ENCODE measurements at regions not wholly inside any gene's neighbourhood (a gene's known extent, or its start where the extent isn't known, plus 50 kb on each side); places are given as distances from the start of the nearest gene placed in this dataset.

DNA sequence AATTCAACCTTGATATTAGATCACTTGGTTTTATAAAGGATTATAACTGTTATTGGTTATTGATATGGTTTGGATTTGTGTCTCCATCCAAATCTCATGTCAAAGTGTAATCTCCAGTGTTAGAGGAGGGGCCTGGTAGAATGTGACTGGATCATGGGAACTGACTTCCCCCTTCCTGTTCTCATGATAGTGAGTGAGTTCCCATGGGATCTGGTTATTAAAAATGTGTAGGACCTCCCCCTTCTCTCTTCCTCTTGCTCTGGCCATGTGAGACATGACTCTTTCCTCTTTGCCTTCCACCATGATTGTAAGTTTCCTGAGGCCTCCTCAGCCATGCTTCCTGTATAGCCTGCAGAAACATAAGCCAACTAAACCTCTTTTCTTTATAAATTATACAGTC is 136.0 kb upstream of the UBE2E2 start:
- DNase-seq (ENCODE audit: low read depth), result no peak

DNA sequence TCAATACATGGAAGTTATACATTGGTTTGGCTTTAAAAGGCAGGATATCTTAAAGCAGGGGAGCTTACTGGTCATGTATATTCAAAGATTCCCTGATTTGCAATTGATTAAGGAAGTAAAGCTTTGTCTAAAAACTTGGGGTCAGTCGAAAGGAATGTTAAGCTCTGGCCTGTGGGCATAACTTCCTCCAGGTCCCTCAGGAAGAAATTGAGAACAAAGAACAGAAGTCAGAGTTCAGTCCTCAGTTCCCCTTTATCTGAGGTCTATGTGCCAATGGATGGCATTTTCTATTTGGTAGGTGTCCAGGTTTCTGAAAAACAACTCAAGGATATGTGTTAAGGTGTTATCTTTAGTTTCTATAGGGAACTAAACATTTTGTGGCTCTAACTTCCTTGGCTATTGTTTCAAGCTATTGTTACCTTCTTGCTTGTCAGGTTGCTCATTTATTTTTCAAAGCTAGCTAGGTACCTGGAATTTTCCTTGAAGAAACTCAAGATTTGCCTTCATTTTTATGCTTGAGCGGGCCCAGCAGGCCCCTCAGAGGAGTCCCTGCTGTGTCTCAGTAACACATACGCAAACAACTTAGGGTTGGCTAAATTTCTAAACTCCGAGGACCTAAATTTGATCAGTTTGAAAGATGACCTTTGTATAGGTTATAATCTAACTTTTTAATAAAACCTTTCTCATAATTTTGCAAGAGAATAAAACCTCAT is 135.0 kb upstream of the UBE2E2 start:
- DNase-seq (ENCODE audit: low read depth), result no peak

DNA sequence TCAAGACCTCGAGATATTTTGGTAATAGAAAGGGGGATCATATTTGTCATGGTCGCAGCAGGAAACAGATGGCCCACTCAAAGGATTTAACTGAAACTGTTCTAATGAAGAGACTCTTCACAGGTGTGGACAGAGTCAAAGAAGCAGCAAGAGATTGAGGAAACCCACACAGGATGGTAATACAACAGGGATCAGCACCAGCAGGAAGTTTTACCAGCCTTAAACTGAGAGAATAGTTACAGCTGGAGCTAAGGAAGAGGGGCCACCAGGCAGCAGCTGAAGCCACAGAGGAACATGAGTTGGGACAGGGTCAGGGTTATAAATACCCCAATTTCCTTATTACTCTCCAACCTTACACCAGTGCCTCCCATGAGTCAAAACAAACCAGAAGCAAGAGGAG is 131.8 kb upstream of the UBE2E2 start:
- no peak for DNase-seq (ENCODE audit: low read depth)

DNA sequence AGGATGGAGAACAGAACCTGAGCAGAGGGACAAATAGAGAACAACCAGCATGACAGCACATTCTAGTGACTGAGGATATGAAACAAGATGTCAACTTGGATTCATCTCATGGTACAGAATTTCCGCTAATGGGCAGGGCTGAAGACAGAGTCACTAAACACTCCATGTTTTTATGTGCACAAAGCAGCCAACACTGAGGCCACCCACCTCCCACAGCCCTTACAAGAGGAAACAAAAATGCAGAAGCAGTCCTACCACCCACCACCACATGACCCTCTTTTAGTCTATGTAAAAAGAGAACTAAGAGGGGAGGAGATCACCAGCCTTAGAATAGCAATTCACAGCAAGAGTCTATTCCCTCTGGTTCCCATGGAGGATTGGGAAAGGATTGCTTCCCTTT is 131.4 kb upstream of the UBE2E2 start:
- DNase-seq (ENCODE audit: low read depth), result no peak

DNA sequence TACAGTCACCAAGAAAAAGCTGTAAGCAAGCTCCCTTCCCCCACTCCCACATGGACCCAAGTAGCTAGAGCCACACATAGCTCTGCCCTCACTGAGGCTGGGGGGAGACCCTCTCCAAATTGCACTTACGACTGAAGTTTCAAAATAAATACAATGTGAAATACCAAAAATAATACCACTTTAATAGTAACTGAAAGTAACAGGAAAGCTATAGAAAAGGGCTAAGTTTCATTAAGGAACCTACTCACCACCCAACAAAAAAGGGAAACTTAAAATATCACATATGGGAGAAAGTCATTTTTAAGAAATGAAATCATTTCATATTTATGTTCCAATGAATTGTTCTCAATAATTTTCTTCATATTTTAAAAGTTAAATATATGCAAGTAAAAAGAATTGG is 130.4 kb upstream of the UBE2E2 start:
- no peak for DNase-seq (ENCODE audit: low read depth)

DNA sequence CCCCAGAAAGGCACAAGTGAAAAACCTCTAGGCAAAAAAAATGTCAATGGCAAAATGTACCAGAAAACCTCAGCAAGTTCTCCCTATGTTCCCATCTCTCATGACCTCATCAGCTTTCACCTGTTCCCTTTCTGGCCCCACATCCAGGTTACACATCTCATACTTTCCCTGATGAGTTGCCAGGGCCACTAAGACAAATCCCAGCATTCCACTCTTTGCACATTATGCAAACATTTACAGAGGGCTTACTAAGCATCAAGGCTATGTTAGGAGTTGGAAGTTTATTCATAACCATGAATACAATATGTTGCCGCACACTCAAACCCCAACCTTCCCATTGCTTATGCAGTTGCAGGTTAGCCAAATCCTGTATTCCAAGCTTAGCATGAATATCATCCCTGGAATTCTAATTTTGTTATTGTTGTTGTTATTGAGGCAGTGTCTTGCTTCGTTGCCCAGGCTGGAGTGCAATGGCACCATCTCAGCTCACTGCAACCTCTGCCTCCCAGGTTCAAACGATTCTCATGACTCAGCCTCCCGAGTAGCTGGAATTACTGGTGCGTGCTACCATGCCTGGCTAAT is 129.3 kb upstream of the UBE2E2 start:
- no peak for DNase-seq (ENCODE audit: low read depth)

DNA sequence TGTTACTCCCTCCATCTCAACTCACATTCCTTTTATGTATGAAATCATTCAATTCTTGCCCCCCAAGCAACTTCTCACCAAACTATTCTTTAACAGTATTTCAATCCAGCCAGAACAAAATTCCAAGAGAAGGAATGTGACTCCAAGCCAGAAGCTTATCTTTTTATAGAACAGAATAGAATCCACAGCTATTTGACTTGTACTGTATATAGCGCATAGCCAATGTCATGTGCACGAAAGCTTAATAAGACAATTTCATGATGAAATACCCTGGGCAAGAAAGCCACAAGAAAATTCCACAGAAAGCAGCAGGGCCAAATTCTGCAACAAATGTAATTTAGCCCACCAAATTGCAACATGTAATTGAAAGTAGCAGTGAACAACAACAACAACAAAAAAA is 127.6 kb upstream of the UBE2E2 start:
- DNase-seq (ENCODE audit: low read depth), result no peak

DNA sequence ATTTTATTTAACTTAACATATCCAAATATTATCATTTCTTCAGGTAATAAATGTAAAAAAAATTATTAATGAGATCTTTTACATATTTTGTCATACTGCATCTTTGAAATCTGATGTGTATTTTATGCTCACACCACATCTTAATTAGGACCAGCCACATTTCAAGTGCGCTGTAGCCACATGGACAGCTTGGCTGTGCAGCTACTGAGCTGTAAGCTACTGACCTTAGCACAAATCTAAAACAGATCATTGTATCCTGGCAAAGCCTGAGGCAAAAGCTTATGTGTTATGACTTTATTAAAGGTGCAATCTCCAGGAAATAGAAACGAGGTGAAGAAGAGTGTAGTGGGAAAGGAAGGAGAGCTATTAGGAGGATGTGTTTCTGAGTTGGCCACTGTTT is 126.7 kb upstream of the UBE2E2 start:
- DNase-seq (ENCODE audit: low read depth), result no peak

DNA sequence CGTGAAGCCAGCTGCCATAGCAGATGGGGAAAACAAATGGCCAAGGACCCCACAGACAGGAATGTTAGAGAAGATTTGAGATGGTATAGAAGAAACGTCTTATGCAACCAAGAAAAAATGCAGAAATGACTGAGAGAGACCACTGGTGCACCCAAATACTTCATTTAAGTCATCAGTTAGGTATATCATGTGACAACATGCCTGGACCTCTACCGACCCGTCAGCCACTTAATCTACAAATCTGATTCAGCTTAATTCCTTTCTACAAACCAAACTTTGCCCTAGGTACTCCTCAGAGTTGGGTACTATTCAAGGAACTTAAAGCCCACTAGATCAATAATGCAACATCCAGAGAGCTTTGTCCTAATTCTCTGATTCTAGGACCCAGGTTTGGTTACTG is 126.0 kb upstream of the UBE2E2 start:
- no peak for DNase-seq (ENCODE audit: low read depth)

DNA sequence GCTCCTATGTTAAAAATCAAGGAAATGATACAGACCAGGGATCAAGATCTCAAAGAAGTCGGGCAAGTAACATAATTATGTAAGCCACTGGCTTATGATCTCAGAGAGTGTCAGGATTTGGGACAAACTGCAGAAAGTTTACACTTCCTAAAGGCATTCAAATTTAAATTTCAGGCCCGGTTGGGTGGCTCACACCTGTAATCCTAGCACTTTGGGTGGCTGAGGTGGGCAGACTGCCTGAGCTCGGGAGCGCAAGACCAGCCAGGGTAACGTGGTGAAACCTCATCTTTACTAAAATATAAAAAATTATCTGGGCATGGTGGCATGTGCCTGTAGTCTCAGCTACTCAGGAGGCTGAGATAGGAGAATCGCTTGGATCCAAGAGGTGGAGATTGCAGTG is 124.4 kb upstream of the UBE2E2 start:
- DNase-seq (ENCODE audit: low read depth), result no peak

DNA sequence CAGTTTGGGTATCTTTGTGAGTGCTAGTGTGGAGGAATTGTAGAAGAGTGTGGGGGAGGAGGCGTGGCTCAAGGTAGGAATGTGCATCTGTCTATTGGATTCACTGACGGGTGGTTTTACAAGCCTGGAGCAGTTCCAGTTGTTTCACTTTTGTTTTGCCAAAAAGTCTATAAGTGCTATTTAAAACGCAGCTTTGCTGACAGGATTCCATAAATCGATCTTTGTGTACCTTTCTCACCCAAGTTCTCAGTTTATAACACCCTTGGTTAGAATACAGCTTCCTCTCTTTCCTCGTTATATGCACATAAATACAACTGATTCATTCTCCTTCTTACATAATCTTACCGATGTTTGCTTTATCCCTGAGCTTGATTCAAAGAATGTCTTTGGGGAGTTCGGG is 123.2 kb upstream of the UBE2E2 start:
- DNase-seq (ENCODE audit: low read depth), result no peak

DNA sequence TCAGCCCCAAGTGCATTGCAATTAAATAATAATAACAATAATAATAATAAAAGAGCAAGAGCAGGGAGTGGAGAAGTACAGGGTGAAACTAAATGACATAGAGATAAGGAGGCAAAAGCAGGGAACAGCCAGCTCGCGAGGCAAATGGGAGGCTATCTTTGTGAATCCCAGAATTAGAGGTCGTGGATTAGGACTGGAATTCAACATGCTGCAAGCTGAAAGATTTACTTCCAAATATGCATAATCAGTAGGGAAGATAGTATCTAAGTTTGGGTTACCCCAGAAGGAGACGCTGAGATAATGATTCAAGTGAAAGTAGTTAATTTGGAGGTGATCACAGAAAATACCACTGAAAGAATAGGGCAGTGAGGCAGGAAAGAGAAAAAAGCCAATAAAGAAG is 119.4 kb upstream of the UBE2E2 start:
- no peak for DNase-seq (ENCODE audit: low read depth)

DNA sequence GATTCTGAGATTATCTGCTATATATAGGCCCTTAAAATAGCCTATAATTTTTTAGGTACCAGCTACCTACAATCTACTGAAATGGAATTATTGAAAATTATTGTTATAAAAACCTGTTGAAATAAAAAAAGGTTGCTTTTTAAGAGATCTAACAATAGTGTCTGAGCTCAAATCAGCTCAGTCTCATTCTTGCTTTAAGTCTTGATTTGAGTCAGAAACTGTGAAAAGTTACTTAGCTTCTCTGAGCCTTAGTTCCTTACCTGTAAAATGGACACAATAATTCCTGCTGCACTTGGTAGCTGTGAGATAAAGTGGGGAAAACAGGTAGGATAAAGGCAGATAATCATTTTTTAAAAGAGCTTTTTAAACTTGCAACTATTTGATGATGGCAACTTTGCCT is 118.8 kb upstream of the UBE2E2 start:
- no peak for DNase-seq (ENCODE audit: low read depth)

DNA sequence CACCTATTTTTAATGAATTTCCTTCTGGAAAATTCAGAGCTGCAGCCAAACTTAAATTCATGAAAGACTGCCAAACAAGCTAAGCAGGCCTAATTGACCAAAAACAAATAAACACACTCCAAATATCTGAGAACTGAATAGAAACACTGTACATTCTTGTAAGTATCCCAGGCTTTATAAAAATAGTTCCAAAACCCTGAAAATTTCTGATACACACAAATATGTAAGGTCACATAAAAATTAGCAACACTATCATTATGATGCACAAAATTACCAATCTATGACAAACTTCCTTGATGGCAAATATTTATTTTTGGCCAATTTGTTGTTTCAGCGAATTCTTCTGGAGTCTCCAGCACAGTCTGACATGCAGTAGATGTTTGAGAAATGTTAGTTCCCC is 117.9 kb upstream of the UBE2E2 start:
- no peak for DNase-seq (ENCODE audit: low read depth)

DNA sequence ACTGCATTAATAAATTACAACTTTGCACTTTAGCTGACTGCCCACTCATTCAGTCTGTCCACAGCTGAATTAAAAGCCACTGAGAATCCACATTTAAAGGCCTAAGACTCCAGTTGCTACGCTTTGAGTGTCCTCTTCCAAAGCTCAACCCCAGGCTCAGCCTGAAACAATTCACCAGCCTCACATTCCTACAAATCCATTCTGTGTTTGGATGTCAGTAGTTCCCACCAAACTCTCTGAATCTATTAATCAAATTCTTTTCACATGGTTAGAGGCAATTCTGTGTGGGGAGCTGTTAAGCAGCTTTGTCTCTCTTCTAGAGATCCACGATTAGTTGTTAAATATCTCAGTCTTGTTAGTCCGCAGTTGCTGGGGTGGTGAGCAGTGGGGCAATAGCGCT is 116.8 kb upstream of the UBE2E2 start:
- no peak for DNase-seq (ENCODE audit: low read depth)

DNA sequence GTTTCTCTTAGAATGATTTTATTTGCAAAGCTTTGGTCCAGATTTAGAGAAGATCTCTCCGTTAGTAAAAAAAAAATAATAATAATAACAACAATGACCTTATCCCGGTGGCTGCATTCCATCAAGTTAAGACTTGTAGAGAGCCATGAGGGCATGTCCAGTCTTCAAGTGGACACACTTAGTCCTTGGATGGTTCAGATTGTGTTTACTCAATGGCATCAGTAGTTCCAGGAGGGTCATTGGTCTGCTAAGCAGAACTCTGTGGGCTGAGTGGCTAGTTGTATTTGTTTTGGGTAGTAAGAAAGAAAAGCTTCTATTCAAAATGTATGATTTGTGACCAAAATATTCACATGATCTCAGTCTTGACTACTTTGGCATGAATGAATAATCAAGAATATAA is 116.3 kb upstream of the UBE2E2 start:
- DNase-seq (ENCODE audit: low read depth), result no peak

DNA sequence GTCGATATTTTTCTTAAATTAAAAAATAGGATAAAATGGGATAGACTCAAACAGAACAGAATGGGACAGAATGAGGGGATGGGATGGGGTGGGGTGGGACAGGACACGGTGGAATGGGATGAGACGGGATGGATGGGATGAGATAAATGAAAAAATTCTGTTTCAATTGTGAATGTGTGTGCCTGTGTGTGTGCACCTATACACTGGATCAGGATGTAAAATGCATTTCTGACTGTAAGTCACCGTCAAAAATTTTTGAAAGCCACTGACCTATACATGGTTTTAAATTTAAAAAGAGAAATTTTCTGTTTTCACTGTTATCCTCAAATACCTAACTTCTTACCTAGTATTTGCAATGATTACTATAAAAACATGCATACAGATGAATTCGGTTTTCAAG is 108.7 kb upstream of the UBE2E2 start:
- no peak for DNase-seq (ENCODE audit: low read depth)

DNA sequence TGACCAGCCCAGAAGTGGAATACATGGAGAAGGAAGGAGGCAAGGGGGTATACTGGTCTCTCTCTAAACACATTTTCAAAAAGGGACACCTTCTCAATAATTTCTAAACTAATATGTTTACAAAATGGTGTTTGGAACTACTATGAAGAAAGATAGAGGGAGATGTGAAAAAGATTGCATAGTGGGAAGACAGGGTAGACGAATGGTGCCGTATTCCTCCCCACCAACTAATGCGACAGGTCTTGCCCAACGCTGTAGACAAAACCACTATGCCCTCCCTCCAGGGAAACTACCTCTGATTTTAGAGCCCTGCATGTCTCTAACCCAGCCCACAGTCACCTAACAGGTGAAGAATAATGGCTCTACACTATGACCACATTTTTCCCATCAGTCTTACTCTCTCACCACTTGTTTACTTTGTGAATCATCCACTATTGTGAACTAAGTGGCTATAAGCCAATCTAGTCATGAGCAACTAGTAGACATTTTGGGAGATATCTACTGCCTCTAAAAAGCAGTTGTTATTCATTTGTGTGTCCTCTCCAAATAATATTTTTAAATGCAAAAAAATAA is 108.2 kb upstream of the UBE2E2 start:
- DNase-seq (ENCODE audit: low read depth), result no peak

DNA sequence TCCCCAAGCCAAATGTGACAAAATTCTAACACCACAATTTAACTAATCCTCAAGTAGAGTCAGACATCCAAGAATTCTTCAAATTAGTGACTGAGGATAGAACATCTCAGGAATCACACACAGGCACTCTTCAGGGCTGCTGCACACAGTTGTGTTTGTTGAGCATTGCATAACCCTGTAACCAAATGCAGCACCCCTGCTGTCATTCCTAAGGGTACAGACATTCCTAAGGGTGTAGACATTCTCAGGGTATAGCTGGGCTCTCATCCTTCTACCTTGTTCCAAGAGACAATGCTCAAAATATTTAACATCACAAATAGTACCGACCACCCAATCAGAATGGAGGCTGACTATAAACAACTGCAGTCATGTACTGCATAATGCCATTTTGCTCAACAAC is 107.1 kb upstream of the UBE2E2 start:
- no peak for DNase-seq (ENCODE audit: low read depth)

DNA sequence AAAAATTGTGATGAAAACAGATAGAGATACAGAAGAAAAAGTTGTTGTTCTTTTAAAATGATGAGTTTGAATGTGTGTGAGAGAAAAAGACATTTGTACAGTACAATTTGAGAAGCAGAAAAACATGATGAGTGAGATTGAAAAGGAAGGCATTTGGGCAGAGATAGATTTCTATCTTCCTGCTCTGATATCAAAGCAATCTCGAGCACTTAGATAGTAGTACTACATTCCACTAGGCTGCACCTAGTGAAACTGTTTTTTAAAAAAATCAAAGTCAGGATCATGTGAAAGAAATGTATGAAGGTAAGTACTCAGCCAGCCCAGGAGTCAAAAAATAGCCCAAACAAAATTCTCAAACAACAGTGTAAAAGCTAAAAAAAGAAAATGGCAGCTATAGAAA is 104.1 kb upstream of the UBE2E2 start:
- no peak for DNase-seq (ENCODE audit: low read depth)

DNA sequence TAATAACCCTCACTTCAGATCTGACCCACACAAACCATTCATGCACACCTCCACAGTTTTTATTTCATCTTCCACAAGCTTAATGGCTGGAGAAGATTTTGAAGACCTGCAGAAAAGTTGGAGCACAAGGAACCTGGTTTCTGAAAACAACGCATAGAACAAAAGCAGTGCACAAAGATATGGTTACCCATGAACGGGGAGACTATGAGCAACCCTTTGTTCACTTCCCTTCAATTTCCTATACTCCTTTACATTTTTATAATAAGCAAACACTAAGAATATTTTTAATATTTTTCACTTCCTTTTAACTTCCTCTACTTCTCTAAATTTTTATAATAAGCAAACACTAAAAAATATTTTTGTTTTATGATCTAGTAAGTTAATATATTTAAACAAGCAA is 103.5 kb upstream of the UBE2E2 start:
- DNase-seq (ENCODE audit: low read depth), result no peak

DNA sequence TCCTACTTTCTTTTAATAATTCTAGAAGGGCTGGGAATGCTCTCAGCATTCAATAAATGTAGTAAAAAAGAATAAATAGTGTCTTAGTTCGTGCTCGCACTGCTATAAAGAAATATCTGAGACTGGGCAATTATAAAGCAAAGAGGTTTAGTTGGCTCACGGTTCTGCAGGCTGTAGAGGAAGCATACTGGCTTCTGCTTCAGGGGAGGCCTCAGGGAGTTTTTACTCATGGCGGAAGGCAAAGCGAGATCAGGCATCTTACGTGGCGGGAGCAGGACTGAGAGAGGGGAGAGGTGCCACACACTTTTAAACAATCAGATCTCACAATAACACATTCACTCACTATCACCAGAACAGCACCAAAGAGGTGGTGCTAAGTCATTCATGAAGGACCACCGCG is 103.0 kb upstream of the UBE2E2 start:
- DNase-seq (ENCODE audit: low read depth), result no peak

DNA sequence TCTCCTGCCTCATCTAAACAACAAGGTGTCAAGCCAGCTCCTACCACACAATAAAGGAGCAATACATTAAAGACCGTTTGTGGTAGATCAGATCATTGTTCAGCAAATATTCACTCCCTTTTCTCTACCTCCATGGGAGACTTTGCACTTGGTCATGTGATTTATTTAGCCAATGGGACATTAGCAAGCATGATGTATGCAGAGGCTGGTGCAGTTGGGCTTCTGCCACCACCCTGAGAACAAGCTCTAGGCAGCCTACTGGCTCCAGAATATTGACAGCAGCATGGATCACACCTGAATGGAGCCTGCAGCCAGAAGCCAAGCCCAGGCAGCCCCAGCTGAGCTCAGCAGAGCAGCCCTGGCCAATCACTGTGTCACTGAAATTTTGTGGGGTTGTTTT is 99.4 kb upstream of the UBE2E2 start:
- no peak for DNase-seq (ENCODE audit: low read depth)

DNA sequence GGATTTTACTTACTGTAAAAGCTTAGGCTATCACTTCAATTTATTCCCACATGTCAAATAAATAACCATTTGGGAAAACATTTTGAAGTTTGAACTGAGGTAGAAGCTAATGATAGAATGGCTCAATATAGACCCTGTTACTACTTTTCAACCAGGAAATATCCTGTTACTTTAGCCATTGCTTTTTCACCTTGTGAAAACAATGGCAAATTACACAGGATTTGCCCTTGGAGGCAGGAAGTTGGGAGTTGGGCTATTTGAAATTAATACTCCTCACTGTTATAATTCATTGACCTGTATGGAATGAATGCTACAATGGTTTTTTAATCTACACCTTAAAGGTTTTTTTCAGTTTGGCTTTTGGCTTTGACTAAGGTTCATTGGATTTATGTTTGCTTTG is 98.1 kb upstream of the UBE2E2 start:
- no peak for DNase-seq (ENCODE audit: low read depth)
